ENCODE measurements at regions not wholly inside any gene's neighbourhood (a gene's known extent, or its start where the extent isn't known, plus 50 kb on each side); places are given as distances from the start of the nearest gene placed in this dataset.

- TF ChIP-seq EZH2 (IDR thresholded peaks at IDR 0.05; ENCODE audit: borderline replicate concordance, low read depth, low read length, poor library complexity, severe bottlenecking) (no peak), CTCF (conservative IDR thresholded peaks at IDR 0.05; ENCODE audit: low read depth, low read length) (no peak)
Observed at GRCh38 chr21:31471865-31472264, 127.8 kb upstream of the TIAM1 start.
